NT2/D1 (cell line): ENCODE measurements at regions not wholly inside any gene's neighbourhood (a gene's known extent, or its start where the extent isn't known, plus 50 kb on each side); places are given as distances from the start of the nearest gene placed in this dataset.

Experiments
- DNase-seq: peaks from one replicate; pipeline ENCODE4 v3.0.0-alpha.2; 2011; ENCODE audit warnings: low read depth, low spot score
- H3K27me3 ChIP-seq: 2 replicates; pipeline ENCODE4 v1.6.0; 2011; ENCODE audit warnings: mild to moderate bottlenecking; ENCODE audit not compliant: insufficient read length, insufficient read depth
- H3K36me3 ChIP-seq: 2 replicates; pipeline ENCODE4 v1.6.1; 2011; ENCODE audit warnings: mild to moderate bottlenecking, low read length, mixed read lengths; ENCODE audit not compliant: insufficient read depth, insufficient read length
- H3K4me1 ChIP-seq: 2 replicates; pipeline ENCODE4 v1.5.1; 2011; ENCODE audit not compliant: insufficient read depth, insufficient read length
- H3K4me3 ChIP-seq: 2 replicates; pipeline ENCODE4 v1.5.1; 2011; ENCODE audit warnings: low read depth; ENCODE audit not compliant: insufficient read length
- H3K9ac ChIP-seq: 2 replicates; pipeline ENCODE4 v1.6.0; 2011; ENCODE audit warnings: low read depth; ENCODE audit not compliant: insufficient read length
- H3K9me3 ChIP-seq: 2 replicates; pipeline ENCODE4 v1.5.1; 2011; ENCODE audit warnings: mild to moderate bottlenecking, low read length; ENCODE audit not compliant: insufficient read depth
- SUZ12 ChIP-seq: IDR thresholded peaks from 2 replicates; pipeline ENCODE4 v1.6.1; 2011; ENCODE audit not compliant: insufficient read length, insufficient read depth; ENCODE audit errors: extremely low read depth
- YY1 ChIP-seq: IDR thresholded peaks from 2 replicates; pipeline ENCODE4 v1.6.1; 2011; ENCODE audit not compliant: insufficient read length, insufficient read depth
- ZNF274 ChIP-seq: IDR thresholded peaks from 2 replicates; pipeline ENCODE4 v1.6.1; 2011; ENCODE audit warnings: mild to moderate bottlenecking, low read depth, low read length

GRCh38 chr2:117631152-117631945, 183.1 kb upstream of the DDX18 start:
- Histone ChIP-seq H3K9ac (no peak overlapping the region), H3K4me3 (no peak overlapping the region), H3K4me1 (no peaks in the 10 kb centered on the region), H3K27me3 (no peaks in the 10 kb centered on the region), H3K36me3 (no peaks in the 10 kb centered on the region), H3K9me3 (no peaks in the 10 kb centered on the region)
- DNase-seq = no peak
- TF ChIP-seq YY1 (no peak), SUZ12 (no peak), ZNF274 (no peak)

- Histone ChIP-seq H3K9me3 (peaks cover 9% of the 10 kb centered on the region; the same call in 1 of the 2 replicates), H3K36me3 (no peaks in the 10 kb centered on the region), H3K4me1 (no peaks in the 10 kb centered on the region), H3K4me3 (no peak overlapping the region), H3K27me3 (no peaks in the 10 kb centered on the region), H3K9ac (no peak overlapping the region)
- DNase-seq = no peak
- TF ChIP-seq ZNF274 = no peak
These were observed 179.0 kb upstream of the DDX18 start for GRCh38 chr2:117635481-117635880.

DNA sequence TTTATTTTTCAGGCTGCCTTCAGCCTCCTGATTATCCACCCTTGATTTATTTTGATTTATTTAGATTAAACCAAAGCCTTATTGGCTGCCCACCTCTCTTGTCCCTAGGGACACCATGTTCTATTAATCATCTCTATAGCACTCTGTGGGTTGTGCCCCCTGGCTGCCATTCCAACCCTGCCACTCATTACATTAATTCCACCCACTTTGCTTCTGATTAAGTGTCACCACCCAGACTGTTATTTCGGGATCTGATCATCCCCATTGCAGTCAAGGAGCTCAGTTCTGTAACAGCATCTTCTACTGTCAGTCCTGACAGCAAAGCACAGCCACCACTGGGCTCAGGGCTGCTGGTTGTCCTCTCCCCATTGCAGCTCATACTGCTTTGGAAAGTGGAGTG, 175.1 kb upstream of the DDX18 start:
- no peaks in the 10 kb centered on the region for H3K36me3 ChIP-seq
- no peak for DNase-seq
- no peaks in the 10 kb centered on the region for H3K4me1 ChIP-seq
- H3K9ac ChIP-seq = no peak overlapping the region
- TF ChIP-seq YY1 = no peak
- no peak for TF ChIP-seq ZNF274
- no peak for TF ChIP-seq SUZ12
- no peaks in the 10 kb centered on the region for H3K27me3 ChIP-seq
- peaks cover 9% of the 10 kb centered on the region; the same call in 1 of the 2 replicates for H3K9me3 ChIP-seq
- no peak overlapping the region for H3K4me3 ChIP-seq

GRCh38 chr2:117644403-117644802, 170.1 kb upstream of the DDX18 start:
- no peak for DNase-seq
- H3K9me3 ChIP-seq = no peaks in the 10 kb centered on the region
- H3K4me3 ChIP-seq = no peak overlapping the region
- no peaks in the 10 kb centered on the region for H3K36me3 ChIP-seq
- no peaks in the 10 kb centered on the region for H3K4me1 ChIP-seq
- no peaks in the 10 kb centered on the region for H3K27me3 ChIP-seq
- H3K9ac ChIP-seq = no peak overlapping the region
- no peak for TF ChIP-seq SUZ12
- no peak for TF ChIP-seq YY1
- TF ChIP-seq ZNF274 = no peak

GRCh38 chr2:117645458-117645857, 169.0 kb upstream of the DDX18 start:
- no peak overlapping the region for H3K9ac ChIP-seq
- no peak for TF ChIP-seq SUZ12
- TF ChIP-seq ZNF274 = no peak
- TF ChIP-seq YY1 = no peak
- no peaks in the 10 kb centered on the region for H3K9me3 ChIP-seq
- no peaks in the 10 kb centered on the region for H3K36me3 ChIP-seq
- H3K4me1 ChIP-seq = no peaks in the 10 kb centered on the region
- no peaks in the 10 kb centered on the region for H3K27me3 ChIP-seq
- H3K4me3 ChIP-seq = no peak overlapping the region
- DNase-seq = no peak

DNA sequence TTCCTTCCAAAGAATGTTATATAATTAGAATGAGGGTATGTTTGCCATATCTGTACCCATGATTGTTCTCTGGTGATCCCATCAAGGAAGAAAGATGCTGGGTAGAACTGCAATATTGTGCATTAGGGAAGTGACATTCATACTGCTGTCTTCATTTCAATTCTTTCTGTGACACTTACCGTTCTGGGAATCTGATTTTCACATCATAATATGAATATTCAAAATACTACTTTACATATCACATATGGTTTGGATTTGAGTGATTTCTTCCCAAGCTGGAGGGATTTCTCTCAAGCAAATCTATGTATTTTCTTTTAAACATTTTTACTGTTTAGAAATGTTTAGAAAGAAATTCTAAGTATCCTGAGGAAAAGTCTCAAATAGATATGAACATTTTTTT, 168.4 kb upstream of the DDX18 start:
- H3K9me3 ChIP-seq = no peaks in the 10 kb centered on the region
- TF ChIP-seq SUZ12 (no peak), ZNF274 (no peak), YY1 (no peak)
- no peak for DNase-seq
- no peak overlapping the region for H3K9ac ChIP-seq
- H3K27me3 ChIP-seq = no peaks in the 10 kb centered on the region
- H3K36me3 ChIP-seq = no peaks in the 10 kb centered on the region
- no peaks in the 10 kb centered on the region for H3K4me1 ChIP-seq
- no peak overlapping the region for H3K4me3 ChIP-seq

- TF ChIP-seq ZNF274 = no peak
- no peak for TF ChIP-seq YY1
- TF ChIP-seq SUZ12 = no peak
- H3K4me1 ChIP-seq = no peaks in the 10 kb centered on the region
- no peak for DNase-seq
- no peaks in the 10 kb centered on the region for H3K36me3 ChIP-seq
- H3K9me3 ChIP-seq = no peaks in the 10 kb centered on the region
- H3K4me3 ChIP-seq = no peak overlapping the region
- no peaks in the 10 kb centered on the region for H3K27me3 ChIP-seq
- no peak overlapping the region for H3K9ac ChIP-seq
These were observed 167.6 kb upstream of the DDX18 start for GRCh38 chr2:117646872-117647271.

- Histone ChIP-seq H3K36me3 (no peaks in the 10 kb centered on the region), H3K9me3 (no peaks in the 10 kb centered on the region), H3K9ac (no peak overlapping the region), H3K4me1 (peaks cover 2% of the 10 kb centered on the region), H3K27me3 (no peaks in the 10 kb centered on the region), H3K4me3 (no peak overlapping the region)
- DNase-seq = no peak
- no peak for TF ChIP-seq ZNF274
- no peak for TF ChIP-seq YY1
- no peak for TF ChIP-seq SUZ12
These were observed 157.9 kb upstream of the DDX18 start for GRCh38 chr2:117656546-117656945.
